Motor neuron (in vitro differentiated cells): ENCODE measurements at regions not wholly inside any gene's neighbourhood (a gene's known extent, or its start where the extent isn't known, plus 50 kb on each side); places are given as distances from the start of the nearest gene placed in this dataset.
"Not testable (repeated sequence)": the region's sequence is repeated elsewhere in the genome, so short reads cannot be mapped to it uniquely, and the experiment has no call there.

Experiments
- ATAC-seq, 8 experiments: fragments of 200-7000 bp; cut with Tn5 transposase; replicated peaks in 6 of 8; 2 replicates each; pipeline ENCODE4 v1.8.0; 2021; ENCODE audit warnings: mild to moderate bottlenecking in 8 of 8, moderate library complexity in 8 of 8
- H3K27ac ChIP-seq, 2 donors: fragments of 250-450 bp; sonication (Bioruptor Pico); 2 replicates each; pipeline ENCODE4 v1.9.0; 2021; ENCODE audit warnings: antibody characterized with exemption in 2 of 2, mild to moderate bottlenecking in 2 of 2, moderate library complexity in 1 of 2
- H3K4me1 ChIP-seq, 2 donors: fragments of 250-450 bp; sonication (Bioruptor Pico); replicated peaks in 1 of 2; 2 replicates each; pipeline ENCODE4 v1.6.1; 2021; ENCODE audit warnings: antibody characterized with exemption in 2 of 2, mild to moderate bottlenecking in 2 of 2, moderate library complexity in 1 of 2
- H3K4me3 ChIP-seq, 5 donors: fragments of 250-450 bp; sonication (Bioruptor Pico); 2 replicates each; pipeline ENCODE4 v1.9.0; 2021; ENCODE audit warnings: antibody characterized with exemption in 5 of 5, mild to moderate bottlenecking in 5 of 5, moderate library complexity in 4 of 5
- WGBS, 10 experiments: fragments of 450-650 bp; shearing (Covaris generic); methylation state at CpG; one replicate each; pipeline ENCODE4 v1.0.0; 2022; 5-methylcytosine and 5-hydroxymethylcytosine counted together
- in situ Hi-C, 9 experiments: fragments of 400-800 bp; cut with MboI; loops; one replicate each; pipeline ENCODE4 v1.15.0; 2021; ENCODE audit warnings: low sequenced_read_pairs in 9 of 9, low pct_unique_long_range_greater_than_20kb in 2 of 9; ENCODE audit not compliant: unreplicated experiment in 9 of 9

DNA sequence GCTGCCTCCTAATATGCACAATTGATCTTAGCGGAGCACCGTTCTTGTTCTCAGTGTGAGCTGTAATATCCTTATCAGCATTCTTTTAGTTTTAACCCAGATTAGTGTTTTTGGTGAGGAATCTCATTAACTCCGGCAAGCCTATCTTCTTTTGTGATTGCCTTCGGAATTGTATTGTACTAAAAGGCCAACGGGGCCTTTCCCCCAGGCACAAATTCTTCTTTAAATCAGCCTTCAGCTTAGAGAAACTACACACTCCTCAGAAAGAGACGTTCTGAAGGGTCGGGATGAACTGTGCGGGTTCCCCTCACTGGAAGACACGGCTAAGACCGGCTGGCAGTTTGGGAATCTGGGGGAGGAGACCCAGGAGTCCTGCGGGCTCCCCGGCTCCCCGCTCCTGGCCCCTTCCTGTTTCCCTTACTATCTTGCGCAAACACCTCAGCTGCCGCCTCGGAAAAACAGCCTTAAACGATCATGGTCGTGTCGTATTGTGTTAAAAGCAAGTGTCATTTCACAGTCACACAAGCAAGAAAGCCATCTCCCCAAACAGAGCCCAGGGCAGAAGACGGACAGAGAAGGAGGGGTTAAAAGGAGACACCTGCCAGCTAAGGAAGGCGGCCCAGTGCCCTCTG lies 353.1 kb upstream of the IRX2 start:
- Histone ChIP-seq H3K4me1 (peaks cover 0 to 32% of the 10 kb centered on the region in 2 donors), H3K4me3 (no peak overlapping the region), H3K27ac (no peak overlapping the region)
- in situ Hi-C loops = no loop called here
- 32 to 62% (median 47%) methylated on average over 2 to 15 of the region's 21 CpGs; no CpG with 5 or more reads in 1 of the 10 experiments for WGBS, 10 experiments
- no peak for ATAC-seq

DNA sequence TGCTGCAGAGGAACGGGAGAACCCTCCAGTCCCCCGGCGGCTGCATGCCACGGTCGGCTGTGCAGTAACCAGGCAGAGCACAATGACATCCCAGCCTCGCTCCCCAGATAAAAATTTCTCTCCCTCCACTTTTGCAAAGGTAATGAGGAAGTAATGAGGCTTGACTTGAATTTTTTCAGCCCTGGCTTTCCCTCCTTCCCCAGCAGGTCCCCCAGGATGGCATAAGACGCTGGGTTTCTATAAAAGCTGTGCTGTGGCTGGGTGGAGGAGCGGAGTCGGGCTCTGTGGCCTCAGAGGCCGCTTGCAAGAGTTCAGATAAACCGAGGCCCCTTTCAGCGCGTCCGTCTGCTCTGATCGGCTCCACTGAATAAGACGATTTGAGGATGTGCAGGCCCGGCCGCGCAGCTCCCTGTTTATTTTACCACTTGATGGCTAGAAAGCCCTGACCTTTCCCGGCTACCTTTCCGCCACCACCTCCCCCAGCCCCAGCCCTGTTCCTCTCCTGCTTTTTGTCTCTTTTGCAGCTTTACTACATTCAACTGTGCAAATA lies 351.9 kb upstream of the IRX2 start:
- H3K4me1 ChIP-seq = peaks cover 0 to 32% of the 10 kb centered on the region in 2 donors
- WGBS, 10 experiments = 11 to 89% (median 50%) methylated on average over 1 to 11 of the region's 21 CpGs; no CpG with 5 or more reads in 1 of the 10 experiments
- ATAC-seq = peak in 4 of 8 experiments; percentile 66 to 82 (median 68)
- no peak overlapping the region for H3K4me3 ChIP-seq
- in situ Hi-C loops = no loop called here
- no peak overlapping the region for H3K27ac ChIP-seq

- in situ Hi-C loops = no loop called here
- ATAC-seq = no peak
- 0 to 100% (median 39%) methylated on average over 1 to 4 of the region's 4 CpGs; no CpG with 5 or more reads in 2 of the 10 experiments for WGBS, 10 experiments
- no peak overlapping the region for H3K4me3 ChIP-seq
- H3K4me1 ChIP-seq = peaks cover 0 to 31% of the 10 kb centered on the region in 2 donors
- H3K27ac ChIP-seq = no peak overlapping the region
Measured at GRCh38 chr5:3102531-3102930, 351.1 kb upstream of the IRX2 start.

GRCh38 chr5:3101561-3101960 lies 350.1 kb upstream of the IRX2 start:
- ATAC-seq = no peak
- no peak overlapping the region for H3K27ac ChIP-seq
- H3K4me1 ChIP-seq = peaks cover 0 to 27% of the 10 kb centered on the region in 2 donors
- 0 to 80% (median 55%) methylated on average over 1 to 4 of the region's 6 CpGs; no CpG with 5 or more reads in 4 of the 10 experiments for WGBS, 10 experiments
- H3K4me3 ChIP-seq = no peak overlapping the region
- in situ Hi-C loops = no loop called here

DNA sequence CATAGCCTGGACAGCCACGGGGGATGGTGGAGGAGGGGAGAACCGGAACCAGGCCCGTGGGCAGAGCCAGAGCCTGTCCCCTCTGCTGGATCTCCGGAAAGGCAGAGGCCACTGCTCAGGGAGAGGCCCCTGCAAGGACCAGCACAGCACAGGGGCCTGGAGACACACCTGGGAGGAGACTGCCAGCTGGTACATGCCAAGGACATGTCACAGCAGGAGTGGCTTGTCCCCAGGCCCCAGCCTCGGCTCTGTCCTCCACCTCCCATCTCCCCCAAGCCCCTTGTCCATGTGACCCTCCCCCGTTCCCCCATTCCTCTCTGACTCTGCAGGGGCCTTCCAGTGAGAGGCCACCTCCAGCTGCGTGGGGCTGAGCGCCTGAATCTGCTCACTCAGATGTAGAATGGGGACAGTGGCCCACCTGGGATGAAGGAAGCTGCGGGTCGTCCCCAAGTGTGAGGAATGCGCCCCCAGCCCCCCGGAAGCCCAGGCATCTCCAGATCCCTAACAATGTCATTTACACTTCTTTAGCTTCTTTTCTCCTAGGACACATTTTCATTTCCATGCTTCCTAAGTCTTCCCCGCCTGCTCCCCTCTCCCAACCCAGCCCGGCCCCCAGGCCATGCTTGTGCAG lies 349.6 kb upstream of the IRX2 start:
- peaks cover 0 to 27% of the 10 kb centered on the region in 2 donors for H3K4me1 ChIP-seq
- WGBS, 10 experiments = 20% methylated on average over 2 of the region's 14 CpGs; no CpG with 5 or more reads in 9 of the 10 experiments

GRCh38 chr5:3099954-3100353 lies 348.5 kb upstream of the IRX2 start:
- no peak for ATAC-seq
- no peak overlapping the region for H3K4me3 ChIP-seq
- H3K27ac ChIP-seq = no peak overlapping the region
- 0 to 96% (median 77%) methylated on average over 1 to 5 of the region's 6 CpGs; no CpG with 5 or more reads in 6 of the 10 experiments for WGBS, 10 experiments
- in situ Hi-C loops = no loop called here
- peaks cover 0 to 22% of the 10 kb centered on the region in 2 donors for H3K4me1 ChIP-seq

More for the DNA sequence above, 349.6 kb upstream of the IRX2 start:
- Histone ChIP-seq H3K4me3 (no peak overlapping the region), H3K27ac (no peak overlapping the region)
- in situ Hi-C loops = no loop called here
- ATAC-seq = no peak

DNA sequence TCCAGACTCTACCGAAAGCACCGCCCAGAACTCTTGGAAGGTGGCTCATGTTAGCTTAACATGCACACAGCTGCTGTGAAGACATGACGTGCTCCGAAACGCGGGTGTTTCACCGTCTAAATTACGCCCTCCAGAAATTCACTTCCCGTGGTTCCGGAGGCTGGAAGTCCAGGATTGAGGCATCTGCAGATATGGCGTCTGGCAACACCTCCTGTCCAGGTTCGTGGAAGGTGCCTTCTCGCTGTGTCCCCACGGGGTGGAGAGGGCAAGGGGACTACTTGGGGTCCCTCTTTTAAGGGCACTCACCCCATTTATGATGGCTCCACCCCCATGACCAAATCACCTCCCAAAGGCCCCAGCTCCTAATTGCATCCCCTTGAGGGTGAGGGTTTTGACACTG lies 348.0 kb upstream of the IRX2 start:
- H3K27ac ChIP-seq = no peak overlapping the region
- H3K4me3 ChIP-seq = no peak overlapping the region
- peaks cover 0 to 18% of the 10 kb centered on the region in 2 donors for H3K4me1 ChIP-seq
- WGBS, 10 experiments = 13 to 100% (median 59%) methylated on average over 2 to 11 of the region's 14 CpGs; no CpG with 5 or more reads in 2 of the 10 experiments
- no peak for ATAC-seq
- in situ Hi-C loops = no loop called here

DNA sequence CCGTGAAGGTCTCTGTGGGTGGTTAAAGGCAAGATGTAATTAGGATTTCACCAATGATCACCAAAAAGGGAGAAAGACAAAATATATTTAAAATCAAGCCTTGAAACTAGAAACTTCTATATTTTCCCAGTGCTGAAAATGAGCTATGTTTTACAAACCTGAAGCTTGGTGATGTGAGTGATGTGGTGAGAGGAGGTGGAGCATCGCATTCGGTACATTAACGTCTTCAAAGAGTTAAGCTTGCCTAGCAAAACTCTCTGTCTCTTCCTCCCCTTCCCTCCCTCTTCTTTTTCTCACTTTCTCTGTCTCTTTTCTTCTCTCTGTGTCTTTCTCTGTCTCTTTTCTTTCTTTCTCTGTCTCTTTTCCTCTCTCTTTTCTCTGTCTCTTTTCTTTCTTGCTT lies 347.3 kb upstream of the IRX2 start:
- H3K27ac ChIP-seq = no peak overlapping the region
- in situ Hi-C loops = no loop called here
- no peak overlapping the region for H3K4me3 ChIP-seq
- ATAC-seq = no peak
- peaks cover 0 to 11% of the 10 kb centered on the region in 2 donors for H3K4me1 ChIP-seq
- WGBS, 10 experiments = 0 to 82% (median 55%) methylated on average over 1 to 4 of the region's 4 CpGs; no CpG with 5 or more reads in 1 of the 10 experiments

DNA sequence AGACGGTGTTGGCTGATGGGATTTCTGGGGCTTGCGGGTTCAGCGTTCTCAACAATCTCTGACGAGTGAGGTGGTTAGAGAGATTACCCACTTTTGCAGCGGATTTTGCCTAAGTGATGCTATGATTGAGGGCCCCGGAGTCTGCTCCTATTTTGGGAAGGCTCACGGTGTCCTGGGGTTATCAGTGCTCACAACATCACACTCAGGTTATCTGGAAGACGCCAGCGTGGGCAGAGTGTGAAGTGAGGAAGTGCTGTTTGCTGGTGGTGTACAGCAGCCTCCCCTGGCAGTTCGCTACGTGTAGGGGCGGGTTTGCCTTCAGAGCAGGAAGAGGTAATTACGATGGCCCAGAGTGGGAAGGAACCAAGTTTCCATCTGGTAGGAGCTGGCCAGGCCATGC lies 341.2 kb upstream of the IRX2 start:
- ATAC-seq = no peak
- H3K4me3 ChIP-seq = no peak overlapping the region
- in situ Hi-C loops = no loop called here
- WGBS, 10 experiments = 25 to 100% (median 88%) methylated on average over 1 to 10 of the region's 13 CpGs; no CpG with 5 or more reads in 3 of the 10 experiments
- H3K4me1 ChIP-seq = no peaks in the 10 kb centered on the region
- no peak overlapping the region for H3K27ac ChIP-seq

DNA sequence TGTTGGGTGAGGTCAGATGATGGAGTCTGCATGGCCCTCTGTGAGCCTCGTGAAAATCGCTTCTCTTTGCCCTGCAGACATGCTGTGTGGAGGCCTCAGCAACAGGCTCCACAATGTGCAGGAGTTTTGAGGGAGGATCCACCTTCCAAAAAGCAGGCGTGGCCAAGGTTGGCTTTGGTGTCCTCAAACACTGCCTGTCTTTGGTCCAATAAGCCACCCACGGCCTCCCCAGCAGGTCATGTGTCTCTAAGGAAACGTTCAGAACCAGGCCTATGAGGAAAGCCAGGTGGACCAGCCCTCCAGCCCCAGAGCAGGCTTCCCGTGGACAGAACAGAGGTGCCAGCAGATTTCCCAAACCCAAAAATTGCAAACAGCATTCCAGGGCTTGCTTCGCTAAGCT lies 340.7 kb upstream of the IRX2 start:
- no peak for ATAC-seq
- in situ Hi-C loops = no loop called here

DNA sequence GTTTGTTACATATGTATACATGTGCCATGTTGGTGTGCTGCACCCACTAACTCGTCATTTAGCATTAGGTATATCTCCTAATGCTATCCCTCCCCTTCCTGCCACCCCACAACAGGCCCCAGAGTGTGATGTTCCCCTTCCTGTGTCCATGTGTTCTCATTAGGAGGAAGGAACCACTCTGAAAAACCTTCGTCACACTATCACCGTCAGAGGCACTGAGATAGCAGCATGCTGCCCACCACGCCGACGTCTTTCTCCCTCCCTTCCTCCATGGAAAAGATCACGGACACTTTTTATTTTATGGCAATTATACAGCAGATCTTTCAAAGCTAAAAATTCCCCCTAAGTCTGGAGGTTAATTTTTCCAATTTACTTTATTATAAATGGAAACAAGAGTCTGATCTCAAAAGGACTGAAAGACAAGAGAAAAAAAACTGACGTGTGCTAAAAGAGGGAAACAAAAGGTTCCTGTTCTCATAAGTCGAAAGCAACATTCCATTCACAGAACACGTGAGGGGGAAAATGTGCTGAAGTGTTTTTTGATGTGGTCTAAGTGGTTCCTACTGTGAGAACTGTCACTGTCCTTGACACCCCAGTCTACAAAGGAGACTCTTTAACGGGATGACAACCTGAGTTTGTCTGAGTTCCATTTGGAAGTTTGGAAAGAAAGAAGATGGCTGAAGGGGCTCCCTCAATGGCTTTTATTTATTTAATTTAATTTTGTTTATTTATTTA lies 339.7 kb upstream of the IRX2 start:
- 24 to 81% (median 58%) methylated on average over 2 to 11 of the region's 11 CpGs for WGBS, 10 experiments
- in situ Hi-C loops = no loop called here
- no peak for ATAC-seq
- Histone ChIP-seq H3K27ac (no peak overlapping the region), H3K4me1 (no peaks in the 10 kb centered on the region), H3K4me3 (no peak overlapping the region)

More for the DNA sequence above, 340.7 kb upstream of the IRX2 start:
- no peak overlapping the region for H3K4me3 ChIP-seq
- WGBS, 10 experiments = 20 to 100% (median 50%) methylated on average over 1 to 4 of the region's 7 CpGs; no CpG with 5 or more reads in 4 of the 10 experiments
- H3K4me1 ChIP-seq = no peaks in the 10 kb centered on the region
- no peak overlapping the region for H3K27ac ChIP-seq

GRCh38 chr5:3090305-3090704 lies 338.8 kb upstream of the IRX2 start:
- ATAC-seq, H3K27ac ChIP-seq, in situ Hi-C loops, H3K4me3 ChIP-seq, H3K4me1 ChIP-seq: not testable (repeated sequence)
- 0 to 94% (median 64%) methylated on average over 1 to 4 of the region's 6 CpGs; no CpG with 5 or more reads in 5 of the 10 experiments for WGBS, 10 experiments

DNA sequence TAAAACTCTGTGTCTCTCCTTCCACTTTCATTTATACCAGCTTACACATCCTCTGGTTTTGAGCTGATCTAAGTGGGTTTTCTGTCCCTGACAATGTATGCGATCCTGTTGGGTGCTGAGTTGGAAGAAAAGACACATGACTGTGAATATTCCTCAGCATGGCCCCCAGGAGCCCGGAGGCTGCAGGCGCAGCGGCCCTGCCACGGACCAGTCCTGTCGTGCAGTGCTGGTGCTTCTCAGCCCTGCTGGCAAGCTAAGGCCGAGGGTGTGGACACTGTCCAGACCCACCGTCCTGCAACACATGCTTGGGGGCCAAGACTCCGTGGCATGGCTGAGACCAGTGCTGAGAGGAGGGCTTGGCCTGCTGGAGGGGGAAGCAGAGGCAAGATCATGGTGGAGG lies 328.9 kb upstream of the IRX2 start:
- in situ Hi-C loops = no loop called here
- WGBS, 10 experiments = 27 to 100% (median 90%) methylated on average over 1 to 8 of the region's 9 CpGs; no CpG with 5 or more reads in 5 of the 10 experiments

More for the DNA sequence above, 328.9 kb upstream of the IRX2 start:
- no peak for ATAC-seq
- H3K4me1 ChIP-seq = no peaks in the 10 kb centered on the region
- no peak overlapping the region for H3K4me3 ChIP-seq
- H3K27ac ChIP-seq = no peak overlapping the region
